Transverse colon (tissue), 4 donors: ENCODE measurements at regions not wholly inside any gene's neighbourhood (a gene's known extent, or its start where the extent isn't known, plus 50 kb on each side); places are given as distances from the start of the nearest gene placed in this dataset.

ENCODE experiments used
- DNase-seq: peaks from one replicate; pipeline ENCODE4 v3.0.0-alpha.2; 2019
- H3K27ac ChIP-seq, 4 donors: fragments of 200-600 bp; sonication (generic); 2 replicates each; pipeline ENCODE4 v1.5.1; 2016 to 2018; ENCODE audit warnings: inconsistent platforms in 4 of 4
- H3K27me3 ChIP-seq: fragments of 200-600 bp; sonication (generic); 2 replicates; pipeline ENCODE4 v1.5.1; 2017; ENCODE audit warnings: inconsistent platforms
- H3K36me3 ChIP-seq, 4 donors: fragments of 200-600 bp; sonication (generic); 2 replicates each; pipeline ENCODE4 v1.5.1; 2017 to 2019; ENCODE audit warnings: inconsistent platforms in 4 of 4
- H3K4me1 ChIP-seq, 4 donors: fragments of 200-600 bp; sonication (generic); 2 replicates each; pipeline ENCODE4 v1.5.1; 2017 to 2020; ENCODE audit warnings: inconsistent platforms in 4 of 4
- H3K4me3 ChIP-seq, 4 donors: fragments of 200-600 bp; sonication (generic); 1 replicate in 1 of 4; 2 replicates in 3 of 4; pipeline versions ENCODE4 v1.5.1 to v1.6.1; 2017 to 2019; ENCODE audit warnings: inconsistent platforms in 4 of 4
- H3K9me3 ChIP-seq, 2 donors: fragments of 200-600 bp; sonication (generic); 2 replicates each; pipeline ENCODE4 v1.5.1; 2017 to 2019; ENCODE audit warnings: inconsistent platforms in 2 of 2
- CTCF ChIP-seq, 5 experiments: fragments of 200-600 bp in 3 of 5; fragments of 450-650 bp in 2 of 5; sonication (generic) in 3 of 5; IDR thresholded peaks; 1 replicate in 2 of 5; 2 replicates in 3 of 5; pipeline ENCODE4 v1.5.1; 2016 to 2017; ENCODE audit warnings: antibody characterized with exemption in 5 of 5, inconsistent platforms in 3 of 5, mild to moderate bottlenecking in 2 of 5, moderate library complexity in 1 of 5
- EP300 ChIP-seq: sonication (generic); formaldehyde crosslinking; IDR thresholded peaks from one replicate; pipeline ENCODE4 v1.6.1; 2017; ENCODE audit warnings: antibody characterized with exemption, low read depth
- POLR2A ChIP-seq: fragments of 450-650 bp; IDR thresholded peaks from one replicate; pipeline ENCODE4 v1.6.1; 2016; ENCODE audit warnings: antibody characterized with exemption, mild to moderate bottlenecking, moderate library complexity
- POLR2AphosphoS5 ChIP-seq, 3 donors: sonication (generic); formaldehyde crosslinking; IDR thresholded peaks; one replicate each; pipeline ENCODE4 v1.6.1; 2016; ENCODE audit warnings: antibody characterized with exemption in 3 of 3
- WGBS, 2 donors: methylation state at CpG; one replicate each; pipeline ENCODE4 v1.1.5; 2018; ENCODE audit warnings: low coverage in 1 of 2; 5-methylcytosine and 5-hydroxymethylcytosine counted together
- in situ Hi-C, 4 donors: fragments of 200-750 bp; cut with MboI; loops; one replicate each; pipeline versions ENCODE4 v1.15.0 to v1.15.1; 2017; ENCODE audit warnings: low sequenced_read_pairs in 3 of 4, low pct_ligation_motif_present in 1 of 4, low pct_unique_long_range_greater_than_20kb in 1 of 4
- intact Hi-C: fragments of 100-400 bp; cut with DNase I; formaldehyde crosslinking; loops from one replicate; pipeline ENCODE4 v1.15.1; 2023; ENCODE audit warnings: low total_unique reads

- Histone ChIP-seq H3K27ac (no peak overlapping the region), H3K36me3 (no peaks in the 10 kb centered on the region), H3K4me1 (no peaks in the 10 kb centered on the region), H3K4me3 (no peak overlapping the region), H3K9me3 (no peaks in the 10 kb centered on the region), H3K27me3 (no peaks in the 10 kb centered on the region)
- in situ Hi-C loops (no loop called here), intact Hi-C loops (no loop called here)
- TF ChIP-seq EP300 = no peak
- 59% methylated on average over 1 of the region's 1 CpG; no CpG with 5 or more reads in 1 of the 2 donors for WGBS, 2 donors
- no peak for DNase-seq
These were observed 346.7 kb downstream of the IL20RB start for GRCh38 chr3:137304313-137305056.

- in situ Hi-C loops = no loop called here
- H3K27ac ChIP-seq = no peak overlapping the region
These were observed 366.3 kb downstream of the IL20RB start for GRCh38 chr3:137324114-137324513.

GRCh38 chr3:137325170-137325569 is 367.4 kb downstream of the IL20RB start:
- no peak for DNase-seq
- Histone ChIP-seq H3K27me3 (no peaks in the 10 kb centered on the region), H3K27ac (no peak overlapping the region), H3K36me3 (no peaks in the 10 kb centered on the region), H3K4me3 (no peak overlapping the region), H3K9me3 (peaks cover 0 to 8% of the 10 kb centered on the region in 2 donors), H3K4me1 (no peaks in the 10 kb centered on the region)
- in situ Hi-C loops = no loop called here
- TF ChIP-seq CTCF (IDR thresholded peaks at IDR 0.05) (no peak), POLR2AphosphoS5 (IDR thresholded peaks at IDR 0.05) (no peak), POLR2A (no peak)
- 57 to 68% methylated on average over 3 of the region's 3 CpGs for WGBS, 2 donors
- intact Hi-C loops = no loop called here

More at GRCh38 chr3:137324114-137324513, 366.3 kb downstream of the IL20RB start:
- H3K27me3 ChIP-seq = no peaks in the 10 kb centered on the region
- TF ChIP-seq POLR2A = no peak
- no peak for TF ChIP-seq CTCF (IDR thresholded peaks at IDR 0.05)
- TF ChIP-seq EP300 = no peak
- TF ChIP-seq POLR2AphosphoS5 (IDR thresholded peaks at IDR 0.05) = no peak
- no peak for DNase-seq
- no peaks in the 10 kb centered on the region for H3K36me3 ChIP-seq
- intact Hi-C loops = no loop called here
- H3K4me3 ChIP-seq = no peak overlapping the region
- peaks cover 0 to 8% of the 10 kb centered on the region in 2 donors for H3K9me3 ChIP-seq
- WGBS, 2 donors = 94 to 98% methylated on average over 2 of the region's 2 CpGs
- H3K4me1 ChIP-seq = no peaks in the 10 kb centered on the region

- Histone ChIP-seq H3K27ac (no peak overlapping the region), H3K36me3 (no peaks in the 10 kb centered on the region), H3K4me3 (no peak overlapping the region), H3K9me3 (peaks cover 0 to 8% of the 10 kb centered on the region in 2 donors), H3K4me1 (no peaks in the 10 kb centered on the region), H3K27me3 (no peaks in the 10 kb centered on the region)
- DNase-seq = no peak
- in situ Hi-C loops = no loop called here
- 63 to 92% methylated on average over 2 to 3 of the region's 3 CpGs for WGBS, 2 donors
- intact Hi-C loops = no loop called here
- TF ChIP-seq CTCF (IDR thresholded peaks at IDR 0.05) = no peak
- TF ChIP-seq EP300 = no peak
- TF ChIP-seq POLR2AphosphoS5 (IDR thresholded peaks at IDR 0.05) = no peak
- no peak for TF ChIP-seq POLR2A
These were observed 368.2 kb downstream of the IL20RB start for GRCh38 chr3:137325934-137326333.

- Histone ChIP-seq H3K4me1 (no peaks in the 10 kb centered on the region), H3K4me3 (no peak overlapping the region), H3K27me3 (no peaks in the 10 kb centered on the region), H3K27ac (no peak overlapping the region), H3K9me3 (no peaks in the 10 kb centered on the region), H3K36me3 (no peaks in the 10 kb centered on the region)
- TF ChIP-seq EP300 (no peak), POLR2AphosphoS5 (IDR thresholded peaks at IDR 0.05) (no peak), CTCF (IDR thresholded peaks at IDR 0.05) (no peak), POLR2A (no peak)
- DNase-seq = no peak
- WGBS, 2 donors = 42 to 54% methylated on average over 3 to 5 of the region's 5 CpGs
- intact Hi-C loops (no loop called here), in situ Hi-C loops (no loop called here)
These were observed 371.8 kb downstream of the IL20RB start for GRCh38 chr3:137329594-137329993.
